ENCODE measurements at regions not wholly inside any gene's neighbourhood (a gene's known extent, or its start where the extent isn't known, plus 50 kb on each side); places are given as distances from the start of the nearest gene placed in this dataset.
A peak's percentile ranks its signal among the peaks of the same experiment; 100 is the strongest.

DNA sequence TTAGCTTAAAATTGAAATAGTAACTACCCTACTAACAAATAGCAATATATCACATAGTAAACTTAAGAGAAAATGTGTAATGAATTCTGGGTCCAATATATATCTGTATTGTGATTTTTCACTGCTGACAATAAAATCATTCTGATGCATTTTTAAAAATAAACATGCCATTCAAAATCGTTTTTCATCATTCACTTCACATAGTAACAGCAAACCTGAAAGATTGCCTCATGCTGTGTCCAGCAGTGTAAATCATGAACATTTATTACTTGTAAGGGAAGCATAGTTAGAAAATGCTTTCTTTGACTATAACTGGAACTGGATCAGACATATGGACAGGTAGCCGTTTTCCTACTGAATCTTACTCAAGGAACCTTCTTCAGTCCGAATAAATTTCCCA, 446.1 kb downstream of the UTRN start (continued):
- TF ChIP-seq BHLHE40 (IDR thresholded peaks at IDR 0.05; ENCODE audit: low read length) (no peak), FOXP1 (IDR thresholded peaks at IDR 0.05) (no peak), FOXP1 (CRISPR knock-in tag; IDR thresholded peaks at IDR 0.05) (no peak)

DNA sequence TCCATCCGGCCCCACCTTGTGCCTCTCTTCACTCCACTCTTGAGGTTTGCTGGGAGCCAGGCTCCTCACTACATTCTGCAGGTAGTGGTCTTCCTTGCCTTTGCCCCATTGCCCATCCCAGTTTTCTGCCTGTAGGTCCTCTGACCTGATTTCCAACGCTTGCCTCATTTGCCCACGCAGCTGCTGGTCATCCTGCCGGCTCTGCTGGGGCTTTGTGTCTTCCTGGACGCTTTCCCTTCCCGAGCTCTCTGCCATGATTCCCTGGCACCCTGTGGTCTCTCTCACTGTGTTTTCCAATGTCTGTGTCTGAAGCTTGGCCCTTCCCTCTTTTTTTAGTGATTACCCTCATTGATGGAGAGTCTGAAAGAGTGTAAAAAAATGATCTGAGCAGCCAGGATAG, 451.6 kb downstream of the UTRN start:
- FAIRE-seq: no peak
- H3K27me3 ChIP-seq (ENCODE audit: control insufficient read depth in 1 of 2, insufficient read depth in 2 of 2, low read length in 2 of 2): no peaks in the 10 kb centered on the region
- H3K9ac ChIP-seq (ENCODE audit: insufficient read depth, low read depth, low read length): no peak overlapping the region
- no peak for TF ChIP-seq ZNF207 (IDR thresholded peaks at IDR 0.05; ENCODE audit: borderline replicate concordance)
- no peak for TF ChIP-seq RBM39 (IDR thresholded peaks at IDR 0.05; ENCODE audit: low read depth, low read length, poor library complexity, severe bottlenecking)
- TF ChIP-seq POLR2AphosphoS2 (IDR thresholded peaks at IDR 0.05; ENCODE audit: low read depth, low read length): 0 out of 2 replicates have a peak, but pooled peaks have one; percentile 45
- no peak for TF ChIP-seq MIXL1 (CRISPR knock-in tag; IDR thresholded peaks at IDR 0.05)
- no peak for TF ChIP-seq SRY (CRISPR knock-in tag; IDR thresholded peaks at IDR 0.05)
- TF ChIP-seq EED (CRISPR knock-in tag; IDR thresholded peaks at IDR 0.05): no peak
- TF ChIP-seq, protein P1, sequence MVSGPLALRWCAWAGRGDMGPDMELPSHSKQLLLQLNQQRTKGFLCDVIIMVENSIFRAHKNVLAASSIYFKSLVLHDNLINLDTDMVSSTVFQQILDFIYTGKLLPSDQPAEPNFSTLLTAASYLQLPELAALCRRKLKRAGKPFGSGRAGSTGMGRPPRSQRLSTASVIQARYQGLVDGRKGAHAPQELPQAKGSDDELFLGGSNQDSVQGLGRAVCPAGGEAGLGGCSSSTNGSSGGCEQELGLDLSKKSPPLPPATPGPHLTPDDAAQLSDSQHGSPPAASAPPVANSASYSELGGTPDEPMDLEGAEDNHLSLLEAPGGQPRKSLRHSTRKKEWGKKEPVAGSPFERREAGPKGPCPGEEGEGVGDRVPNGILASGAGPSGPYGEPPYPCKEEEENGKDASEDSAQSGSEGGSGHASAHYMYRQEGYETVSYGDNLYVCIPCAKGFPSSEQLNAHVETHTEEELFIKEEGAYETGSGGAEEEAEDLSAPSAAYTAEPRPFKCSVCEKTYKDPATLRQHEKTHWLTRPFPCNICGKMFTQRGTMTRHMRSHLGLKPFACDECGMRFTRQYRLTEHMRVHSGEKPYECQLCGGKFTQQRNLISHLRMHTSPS (CRISPR knock-in tag; IDR thresholded peaks at IDR 0.05; ENCODE audit: low read depth): no peak
- TF ChIP-seq ZMYM3 (CRISPR knock-in tag; IDR thresholded peaks at IDR 0.05): no peak
- peak; percentile 57 for TF ChIP-seq RBM22 (optimal IDR thresholded peaks at IDR 0.05; ENCODE audit: low read length)
- no peak for TF ChIP-seq SIX4 (CRISPR knock-in tag; IDR thresholded peaks at IDR 0.05)
- no peak for TF ChIP-seq ZNF839 (CRISPR knock-in tag; IDR thresholded peaks at IDR 0.05; ENCODE audit: borderline replicate concordance)
- ATAC-seq: no peak
- H3K4me3 ChIP-seq (replicated peaks in 1 of 3; ENCODE audit: insufficient read depth in 1 of 3, low read depth in 2 of 3, low read length in 3 of 3): no peak overlapping the region
- no TSS peak for BruUV-seq (replicated peaks)
- H4K20me1 ChIP-seq (ENCODE audit: insufficient read depth, low read length): no peaks in the 10 kb centered on the region
- no peak for DNase-seq (ENCODE audit: low spot score)
- 100% methylated on average over 6 of the region's 6 CpGs for WGBS (ENCODE audit: low lambda C conversion rate)
- ChIA-PET CTCF (ENCODE audit: low intra/inter-chr PET ratio, low total read pairs) (no interaction called here), POLR2A (no interaction called here)
- H3K79me2 ChIP-seq (ENCODE audit: insufficient read depth, low read length): no peaks in the 10 kb centered on the region
- intact Hi-C loops (cut with micrococcal nuclease; ENCODE audit: unreplicated experiment) (no loop called here), in situ Hi-C loops (cut with HindIII; ENCODE audit: extremely low pct_ligation_motif_present, low pct_unique_long_range_greater_than_20kb) (no loop called here)
- peaks cover 17 to 66% of the 10 kb centered on the region in 2 experiments for H3K36me3 ChIP-seq (replicated peaks in 1 of 2; ENCODE audit: control insufficient read depth in 1 of 2, insufficient read depth in 2 of 2, low read length in 2 of 2)
- H3K4me1 ChIP-seq (ENCODE audit: insufficient read depth, low read length): peaks cover 5% of the 10 kb centered on the region
- H3K27ac ChIP-seq (ENCODE audit: extremely low read length, insufficient read depth, low read length): no peak overlapping the region
- no peak overlapping the region for H3K4me2 ChIP-seq (ENCODE audit: low read depth, low read length)
- no peaks in the 10 kb centered on the region for H3K9me3 ChIP-seq (ENCODE audit: low read length)
- H2AFZ ChIP-seq (ENCODE audit: low read length): no peak overlapping the region

Measured in HepG2 (cell line).